GM19463 (cell line): ENCODE measurements at regions not wholly inside any gene's neighbourhood (a gene's known extent, or its start where the extent isn't known, plus 50 kb on each side); places are given as distances from the start of the nearest gene placed in this dataset.

Source experiments
- ATAC-seq: cut with Tn5 transposase; IDR thresholded peaks from one replicate; pipeline ENCODE4 v1.9.1; 2021; ENCODE audit warnings: mild to moderate bottlenecking, moderate library complexity; ENCODE audit not compliant: unreplicated experiment

DNA sequence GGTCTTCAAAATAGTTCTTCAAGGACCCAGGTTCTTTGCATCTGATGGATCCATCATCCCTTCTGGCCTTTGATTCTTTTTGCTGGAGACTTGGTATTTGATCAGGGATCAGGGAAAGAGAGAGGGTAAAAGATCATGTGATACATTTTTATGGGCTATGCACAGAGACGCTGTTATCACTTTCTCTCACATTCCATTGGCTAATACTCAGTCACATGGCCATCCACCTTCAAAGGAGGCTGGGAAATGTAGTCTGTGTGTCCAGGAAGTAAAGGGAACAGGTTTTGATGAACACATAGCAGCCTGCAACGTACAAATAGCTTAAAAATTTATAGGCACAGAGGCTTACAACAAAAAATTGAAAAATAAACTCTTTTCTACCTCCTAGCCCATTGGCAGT, 629.6 kb upstream of the FANCL start:
- no peak for ATAC-seq

DNA sequence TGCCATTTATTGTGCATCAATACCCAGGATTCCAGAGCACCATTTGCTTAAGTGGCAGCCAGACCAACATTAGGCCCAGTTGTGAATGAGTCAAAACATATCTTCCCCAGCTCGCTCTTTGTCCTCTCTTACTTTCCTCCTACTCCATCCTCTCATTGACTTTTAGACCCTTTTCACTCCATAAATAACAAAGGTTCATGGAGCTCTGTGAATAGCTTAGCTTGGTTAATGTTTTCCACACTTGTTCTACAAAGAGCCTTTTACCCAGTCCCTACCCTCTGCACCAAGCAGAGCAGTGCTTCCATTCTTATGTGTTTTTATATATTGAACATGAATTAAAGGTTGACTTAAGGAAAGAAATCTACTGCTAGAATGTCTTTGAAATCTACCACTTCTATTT, 625.8 kb upstream of the FANCL start:
- ATAC-seq: no peak

GRCh38 chr2:58866527-58866926, 625.4 kb upstream of the FANCL start:
- no peak for ATAC-seq

- ATAC-seq: peak; percentile 31
Measured at GRCh38 chr2:58866040-58866439, 624.9 kb upstream of the FANCL start.

DNA sequence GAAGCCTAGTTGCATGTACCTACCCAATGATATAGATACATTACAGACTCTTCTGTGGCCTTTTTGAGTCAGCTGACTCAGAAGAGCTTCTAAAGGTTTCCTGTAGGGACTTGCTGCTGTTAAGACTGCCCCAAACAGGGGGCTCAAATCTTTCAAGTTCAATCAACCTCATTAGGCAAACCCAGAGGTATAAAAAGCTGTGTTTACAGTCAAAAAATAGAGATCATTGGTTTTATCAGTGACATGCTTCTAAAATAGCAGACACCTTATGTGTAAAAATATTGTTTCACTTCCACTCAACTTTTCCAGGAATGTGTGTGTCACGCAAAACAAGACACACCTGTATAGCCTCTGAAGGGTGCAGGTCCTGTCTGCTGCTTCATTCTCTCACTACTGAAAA, 624.3 kb upstream of the FANCL start:
- peak; percentile 42 for ATAC-seq

DNA sequence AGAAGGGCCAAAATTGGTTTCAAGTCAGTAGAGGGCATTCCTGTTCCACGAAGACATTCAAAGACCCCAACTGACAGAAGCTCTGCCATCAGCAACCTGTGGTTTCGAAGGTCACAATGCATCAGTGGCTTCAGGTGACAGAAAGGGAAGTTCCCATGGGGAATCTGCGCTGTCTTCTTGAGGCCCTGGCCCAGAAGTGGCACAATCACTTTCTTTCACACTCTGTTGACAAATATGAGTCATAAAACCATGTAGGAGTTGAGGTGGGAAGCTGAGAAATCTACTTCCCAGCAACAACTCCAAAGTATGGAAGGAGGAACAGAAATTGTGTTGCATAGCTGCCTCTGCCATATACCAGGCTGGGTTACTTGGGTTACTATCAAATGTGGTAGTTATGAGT, 621.1 kb upstream of the FANCL start:
- ATAC-seq: peak; percentile 60

GRCh38 chr2:58860586-58860985, 619.5 kb upstream of the FANCL start:
- ATAC-seq: no peak

- no peak for ATAC-seq
Measured at GRCh38 chr2:58856100-58856499, 615.0 kb upstream of the FANCL start.

DNA sequence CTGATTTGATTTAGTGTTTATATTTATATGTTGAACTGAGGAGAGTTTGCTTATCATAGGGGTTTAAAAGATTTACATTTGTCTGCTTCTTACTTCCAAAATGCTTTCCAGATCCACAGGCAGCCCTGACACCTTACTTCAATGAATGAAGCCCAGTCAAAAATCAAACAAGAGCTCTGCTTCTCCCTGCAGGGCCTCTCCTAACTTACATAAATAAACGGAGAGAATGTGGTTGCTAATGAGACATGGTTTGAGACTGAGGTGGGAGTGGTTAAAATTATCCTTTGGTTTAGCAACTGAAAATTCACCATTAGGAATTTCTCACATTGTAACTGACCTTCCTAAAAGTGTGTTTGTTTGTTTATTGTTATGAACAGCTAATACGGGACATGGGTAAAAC, 612.3 kb upstream of the FANCL start:
- no peak for ATAC-seq

DNA sequence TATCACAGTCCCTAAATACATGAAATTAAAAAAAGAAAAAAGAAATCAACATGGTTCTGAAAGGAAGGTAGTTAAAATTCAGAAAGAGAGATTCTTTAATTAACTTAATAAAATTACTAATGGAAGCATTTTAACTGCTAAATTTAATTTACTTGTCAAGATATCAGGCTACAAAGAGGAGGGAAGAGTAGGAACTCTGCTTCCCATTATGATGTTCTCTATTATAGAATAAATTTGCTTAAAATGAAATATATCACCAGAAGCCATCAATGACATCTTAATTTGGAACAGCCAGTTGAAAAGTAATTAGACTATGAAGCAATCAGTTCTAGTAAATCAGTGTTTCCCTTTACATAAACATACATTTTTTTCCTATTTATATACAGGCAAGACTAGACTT, 611.8 kb upstream of the FANCL start:
- ATAC-seq: no peak

DNA sequence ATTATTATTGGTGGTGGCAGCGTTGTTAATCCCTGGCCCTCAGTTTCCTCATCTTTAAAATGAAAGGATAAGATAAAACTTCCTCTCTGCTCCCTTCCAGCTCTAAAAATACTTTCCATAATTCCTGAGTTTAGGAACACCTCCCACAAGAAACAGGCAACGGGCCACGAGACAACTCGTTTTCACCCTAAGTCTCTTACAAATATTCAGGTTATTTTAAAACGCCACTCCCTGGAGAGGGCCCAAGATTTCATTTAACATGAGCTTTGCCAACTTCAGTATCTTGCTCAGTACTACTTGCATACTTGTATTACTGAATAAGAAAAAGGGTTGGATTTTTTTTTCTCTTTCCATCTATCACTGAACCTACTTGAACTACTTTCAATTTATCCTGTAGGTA, 611.1 kb upstream of the FANCL start:
- no peak for ATAC-seq

DNA sequence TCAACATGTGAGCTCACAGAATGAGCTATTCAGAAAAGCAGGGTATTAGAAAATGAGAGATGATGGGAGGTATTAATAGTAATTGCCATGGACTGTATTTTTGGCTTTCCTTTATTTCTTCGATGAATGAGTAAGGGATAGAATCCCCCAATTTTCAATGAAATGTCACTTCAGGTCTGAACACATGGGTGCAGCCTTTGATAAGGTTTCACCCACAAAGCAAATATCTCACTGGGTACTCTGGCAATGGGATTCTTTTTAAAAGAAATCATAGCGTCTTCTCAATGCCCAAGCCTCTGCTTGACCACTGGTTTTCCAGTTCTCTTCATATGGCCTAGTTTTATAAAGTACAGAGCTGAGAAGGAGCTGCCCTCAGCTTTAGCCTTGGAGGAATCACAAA, 610.5 kb upstream of the FANCL start:
- no peak for ATAC-seq

GRCh38 chr2:58845011-58845410, 603.9 kb upstream of the FANCL start:
- no peak for ATAC-seq

GRCh38 chr2:58842501-58843155, 601.5 kb upstream of the FANCL start:
- ATAC-seq: no peak

GRCh38 chr2:58834404-58834803, 593.3 kb upstream of the FANCL start:
- ATAC-seq: no peak

DNA sequence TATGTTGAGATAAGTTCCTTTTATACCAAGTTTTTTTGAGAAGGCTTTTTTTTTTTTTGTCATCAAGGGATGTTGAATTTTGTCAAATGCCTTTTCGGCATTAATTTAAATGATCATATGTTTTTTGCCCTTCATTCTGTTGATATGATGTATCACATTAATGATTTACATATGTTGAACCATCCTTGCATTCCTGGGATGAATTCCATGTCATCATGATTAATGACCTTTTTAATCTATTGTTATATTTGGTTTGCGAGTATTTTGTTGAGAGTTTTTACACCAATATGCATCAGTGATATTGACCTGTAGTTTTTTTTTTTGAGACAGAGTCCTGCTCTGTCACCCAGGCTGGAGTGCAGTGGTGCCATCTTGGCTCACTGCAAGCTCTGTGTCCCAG, 585.7 kb upstream of the FANCL start:
- no peak for ATAC-seq

DNA sequence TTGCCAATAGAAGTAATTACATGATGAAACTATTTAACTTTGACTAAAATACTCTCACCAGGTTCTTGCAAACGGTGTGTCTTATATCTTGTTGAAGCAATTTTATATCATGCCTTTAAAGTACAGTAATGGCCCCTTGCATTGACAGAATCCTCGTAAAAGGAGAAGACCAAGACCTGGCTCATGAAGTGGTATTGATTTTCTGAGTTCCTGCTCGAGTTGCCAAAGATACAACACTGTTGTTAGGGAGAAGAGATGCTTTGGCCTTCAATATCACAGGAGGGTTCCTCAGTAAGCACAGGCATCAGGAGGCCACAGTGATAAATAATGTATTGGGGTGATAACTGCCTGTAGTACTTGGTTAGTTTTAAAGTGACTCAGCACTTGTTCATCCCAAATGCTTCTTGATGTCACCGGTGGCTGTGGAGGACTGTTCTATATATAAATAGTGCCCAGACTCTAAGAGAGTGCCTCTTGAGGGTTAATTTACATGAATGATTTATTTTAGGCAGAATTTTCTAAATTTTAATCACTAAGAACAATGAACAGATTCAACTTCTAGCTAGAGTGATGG, 571.7 kb upstream of the FANCL start:
- ATAC-seq: no peak

DNA sequence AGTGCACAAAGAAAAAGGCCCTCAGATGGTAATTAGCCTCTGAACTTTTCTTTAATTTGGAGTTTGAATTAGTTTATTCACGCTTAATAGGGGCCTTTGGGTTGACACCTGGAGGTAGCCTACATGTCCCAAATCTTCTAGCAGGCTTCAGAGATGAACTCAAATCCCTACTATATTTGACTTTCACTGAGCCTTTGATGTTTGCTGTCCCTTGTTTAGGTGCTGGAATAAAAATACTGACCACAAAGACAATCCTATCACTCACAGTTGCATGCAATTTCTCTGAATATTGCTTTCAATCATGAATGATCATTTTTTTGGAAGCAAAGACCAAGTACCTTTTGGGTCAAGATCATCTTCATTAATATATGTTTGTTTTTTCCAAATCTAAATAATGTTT, 564.0 kb upstream of the FANCL start:
- no peak for ATAC-seq

- ATAC-seq: no peak
Measured at GRCh38 chr2:58803192-58803591, 562.1 kb upstream of the FANCL start.

DNA sequence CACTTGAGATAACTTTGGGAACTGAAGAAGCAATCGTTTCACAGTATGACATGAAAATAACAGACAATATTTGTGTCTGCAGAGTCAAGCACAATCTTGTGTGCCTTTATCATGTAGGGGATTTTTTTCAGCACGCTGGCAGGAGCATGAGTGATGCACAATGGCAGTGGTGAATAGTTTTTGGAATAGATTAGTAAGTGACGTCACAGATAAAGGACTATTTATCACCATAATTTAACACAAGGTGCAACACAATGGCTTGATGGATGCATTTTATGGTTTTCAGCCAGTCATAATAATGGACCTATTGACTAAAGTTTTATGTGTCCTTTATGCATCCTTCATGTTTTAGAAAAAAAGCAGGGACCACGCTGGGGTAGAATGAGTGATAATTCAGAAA, 559.8 kb upstream of the FANCL start:
- ATAC-seq: no peak

DNA sequence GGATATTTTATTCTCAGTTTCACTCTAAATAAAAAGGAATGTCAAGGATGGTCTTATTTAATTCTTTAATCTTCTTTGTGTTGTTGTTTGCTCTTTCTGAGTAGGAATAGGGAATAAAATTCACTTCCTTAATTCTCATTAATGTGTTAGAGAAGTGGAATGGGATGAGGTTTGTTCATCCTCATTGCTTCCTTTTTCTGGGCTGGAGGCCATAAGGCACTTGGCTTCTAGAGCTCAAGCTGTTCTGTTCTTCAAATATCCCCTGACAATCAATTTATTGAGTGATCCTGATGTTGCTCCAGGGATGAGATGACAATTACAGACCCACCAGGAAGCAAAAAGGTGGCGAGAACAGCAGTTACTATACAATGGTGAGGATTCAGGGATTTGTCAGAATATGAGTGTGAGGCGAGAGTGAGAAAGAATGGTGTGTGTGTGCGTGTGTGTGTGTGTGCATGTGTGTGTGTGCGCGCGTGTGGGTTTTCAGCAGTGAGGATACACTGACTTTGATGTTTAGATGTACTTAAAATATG, 557.6 kb upstream of the FANCL start:
- no peak for ATAC-seq

DNA sequence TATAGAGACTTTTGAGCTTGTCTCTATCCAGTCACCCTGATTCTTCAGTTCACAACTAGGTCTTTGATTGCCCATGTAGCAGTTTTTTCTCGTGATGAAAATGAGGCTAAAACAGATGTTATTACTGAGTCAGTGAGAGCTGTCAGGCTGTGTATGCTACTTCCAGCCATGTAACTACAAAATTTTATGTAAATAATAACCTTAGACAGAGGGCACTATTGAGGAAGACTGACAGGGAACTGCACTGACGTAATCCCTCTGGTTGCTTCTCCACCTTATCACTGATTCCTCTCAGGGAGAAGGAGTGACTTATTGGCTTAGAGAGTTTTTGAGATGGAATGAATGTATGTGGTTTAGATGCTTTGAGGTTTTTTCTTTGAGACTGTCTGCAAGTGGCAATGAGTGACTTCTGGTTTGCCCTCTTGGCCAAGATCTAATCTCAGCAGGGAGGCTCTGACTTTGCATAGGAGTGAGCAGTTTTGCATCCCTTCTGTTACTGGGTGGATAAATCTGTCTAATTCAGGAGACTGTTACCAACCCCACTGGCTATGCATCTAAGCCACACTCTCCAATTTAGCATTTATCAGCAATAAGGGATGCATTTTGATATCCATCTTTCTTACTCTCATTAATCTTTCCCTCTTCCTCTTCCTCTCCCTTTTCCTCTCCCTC, 555.2 kb upstream of the FANCL start:
- ATAC-seq: no peak
